ENCODE measurements at regions not wholly inside any gene's neighbourhood (a gene's known extent, or its start where the extent isn't known, plus 50 kb on each side); places are given as distances from the start of the nearest gene placed in this dataset.

GRCh38 chr5:111826064-111826463 is 69.1 kb upstream of the NREP start:
- TF ChIP-seq RFX5 (IDR thresholded peaks at IDR 0.05; ENCODE audit: low read depth, low read length), result no peak
- TF ChIP-seq, protein P1, sequence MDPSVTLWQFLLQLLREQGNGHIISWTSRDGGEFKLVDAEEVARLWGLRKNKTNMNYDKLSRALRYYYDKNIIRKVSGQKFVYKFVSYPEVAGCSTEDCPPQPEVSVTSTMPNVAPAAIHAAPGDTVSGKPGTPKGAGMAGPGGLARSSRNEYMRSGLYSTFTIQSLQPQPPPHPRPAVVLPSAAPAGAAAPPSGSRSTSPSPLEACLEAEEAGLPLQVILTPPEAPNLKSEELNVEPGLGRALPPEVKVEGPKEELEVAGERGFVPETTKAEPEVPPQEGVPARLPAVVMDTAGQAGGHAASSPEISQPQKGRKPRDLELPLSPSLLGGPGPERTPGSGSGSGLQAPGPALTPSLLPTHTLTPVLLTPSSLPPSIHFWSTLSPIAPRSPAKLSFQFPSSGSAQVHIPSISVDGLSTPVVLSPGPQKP (IDR thresholded peaks at IDR 0.05; ENCODE audit: borderline replicate concordance, low read depth, low read length), result no peak
- no peak for TF ChIP-seq CEBPB (IDR thresholded peaks at IDR 0.05; ENCODE audit: low read depth, low read length)
- TF ChIP-seq NFE2L2 (IDR thresholded peaks at IDR 0.05; ENCODE audit: low read depth, low read length), result no peak
- no peak for TF ChIP-seq POLR2A (IDR thresholded peaks at IDR 0.05; ENCODE audit: low read depth, low read length)
- TF ChIP-seq, protein P2, sequence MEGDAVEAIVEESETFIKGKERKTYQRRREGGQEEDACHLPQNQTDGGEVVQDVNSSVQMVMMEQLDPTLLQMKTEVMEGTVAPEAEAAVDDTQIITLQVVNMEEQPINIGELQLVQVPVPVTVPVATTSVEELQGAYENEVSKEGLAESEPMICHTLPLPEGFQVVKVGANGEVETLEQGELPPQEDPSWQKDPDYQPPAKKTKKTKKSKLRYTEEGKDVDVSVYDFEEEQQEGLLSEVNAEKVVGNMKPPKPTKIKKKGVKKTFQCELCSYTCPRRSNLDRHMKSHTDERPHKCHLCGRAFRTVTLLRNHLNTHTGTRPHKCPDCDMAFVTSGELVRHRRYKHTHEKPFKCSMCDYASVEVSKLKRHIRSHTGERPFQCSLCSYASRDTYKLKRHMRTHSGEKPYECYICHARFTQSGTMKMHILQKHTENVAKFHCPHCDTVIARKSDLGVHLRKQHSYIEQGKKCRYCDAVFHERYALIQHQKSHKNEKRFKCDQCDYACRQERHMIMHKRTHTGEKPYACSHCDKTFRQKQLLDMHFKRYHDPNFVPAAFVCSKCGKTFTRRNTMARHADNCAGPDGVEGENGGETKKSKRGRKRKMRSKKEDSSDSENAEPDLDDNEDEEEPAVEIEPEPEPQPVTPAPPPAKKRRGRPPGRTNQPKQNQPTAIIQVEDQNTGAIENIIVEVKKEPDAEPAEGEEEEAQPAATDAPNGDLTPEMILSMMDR (conservative IDR thresholded peaks at IDR 0.05; ENCODE audit: low read depth, low read length), result no peak
- TF ChIP-seq MAZ (IDR thresholded peaks at IDR 0.05; ENCODE audit: borderline replicate concordance, low read depth, low read length), result no peak
- no peak for TF ChIP-seq RAD21 (IDR thresholded peaks at IDR 0.05; ENCODE audit: low read length)
- no peak for TF ChIP-seq RCOR1 (IDR thresholded peaks at IDR 0.05; ENCODE audit: insufficient replicate concordance, low read length)
- TF ChIP-seq MAFK (IDR thresholded peaks at IDR 0.05; ENCODE audit: low read depth, low read length), result no peak
- TF ChIP-seq, protein P3, sequence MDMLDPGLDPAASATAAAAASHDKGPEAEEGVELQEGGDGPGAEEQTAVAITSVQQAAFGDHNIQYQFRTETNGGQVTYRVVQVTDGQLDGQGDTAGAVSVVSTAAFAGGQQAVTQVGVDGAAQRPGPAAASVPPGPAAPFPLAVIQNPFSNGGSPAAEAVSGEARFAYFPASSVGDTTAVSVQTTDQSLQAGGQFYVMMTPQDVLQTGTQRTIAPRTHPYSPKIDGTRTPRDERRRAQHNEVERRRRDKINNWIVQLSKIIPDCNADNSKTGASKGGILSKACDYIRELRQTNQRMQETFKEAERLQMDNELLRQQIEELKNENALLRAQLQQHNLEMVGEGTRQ (IDR thresholded peaks at IDR 0.05; ENCODE audit: low read depth, low read length), result no peak
- TF ChIP-seq MXI1 (IDR thresholded peaks at IDR 0.05; ENCODE audit: borderline replicate concordance, low read depth, low read length), result no peak
- no peak for TF ChIP-seq BHLHE40 (IDR thresholded peaks at IDR 0.05; ENCODE audit: low read depth, low read length)
